ENCODE measurements at regions not wholly inside any gene's neighbourhood (a gene's known extent, or its start where the extent isn't known, plus 50 kb on each side); places are given as distances from the start of the nearest gene placed in this dataset.
"Not testable (repeated sequence)": the region's sequence is repeated elsewhere in the genome, so short reads cannot be mapped to it uniquely, and the experiment has no call there.

GRCh38 chr13:50745542-50746115 is 97.9 kb downstream of the DLEU7 start:
- H3K27me3 Mint-ChIP-seq, result no peaks in the 10 kb centered on the region
- H3K79me2 ChIP-seq (ENCODE audit: control insufficient read depth, insufficient read depth, low read length), result no peaks in the 10 kb centered on the region
- peaks cover 0 to 12% (median 0%) of the 10 kb centered on the region in 3 donors for H3K9me3 ChIP-seq (ENCODE audit: control extremely low read depth in 1 of 3, control insufficient read depth in 2 of 3, insufficient read depth in 1 of 3, low read length in 2 of 3)
- peaks cover 2% of the 10 kb centered on the region for H3K9me3 Mint-ChIP-seq (ENCODE audit: insufficient read depth)
- DNase-seq, result no peak
- H4K20me1 ChIP-seq (ENCODE audit: control insufficient read depth, insufficient read depth, low read length, poor library complexity, severe bottlenecking), result no peaks in the 10 kb centered on the region
- no peak overlapping the region for H3K4me3 Mint-ChIP-seq
- peaks cover 19% of the 10 kb centered on the region for H3K4me1 Mint-ChIP-seq
- 92% methylated on average over 2 of the region's 4 CpGs for WGBS (ENCODE audit: insufficient coverage)
- no peak overlapping the region for H3K27ac Mint-ChIP-seq
- no peak overlapping the region for H3K27ac ChIP-seq (ENCODE audit: low read length in 2 of 2)
- POLR2A ChIA-PET, result no interaction called here
- no peak overlapping the region for H3K4me3 ChIP-seq (ENCODE audit: control extremely low read depth in 1 of 5, extremely low read depth in 1 of 5, insufficient read depth in 1 of 5, low read depth in 2 of 5, low read length in 4 of 5)
- no peak for ATAC-seq (ENCODE audit: low read depth)
- no peak for TF ChIP-seq EZH2 (IDR thresholded peaks at IDR 0.05; ENCODE audit: borderline replicate concordance, insufficient read depth, low read depth, low read length, poor library complexity, severe bottlenecking)
- TF ChIP-seq, protein P1, sequence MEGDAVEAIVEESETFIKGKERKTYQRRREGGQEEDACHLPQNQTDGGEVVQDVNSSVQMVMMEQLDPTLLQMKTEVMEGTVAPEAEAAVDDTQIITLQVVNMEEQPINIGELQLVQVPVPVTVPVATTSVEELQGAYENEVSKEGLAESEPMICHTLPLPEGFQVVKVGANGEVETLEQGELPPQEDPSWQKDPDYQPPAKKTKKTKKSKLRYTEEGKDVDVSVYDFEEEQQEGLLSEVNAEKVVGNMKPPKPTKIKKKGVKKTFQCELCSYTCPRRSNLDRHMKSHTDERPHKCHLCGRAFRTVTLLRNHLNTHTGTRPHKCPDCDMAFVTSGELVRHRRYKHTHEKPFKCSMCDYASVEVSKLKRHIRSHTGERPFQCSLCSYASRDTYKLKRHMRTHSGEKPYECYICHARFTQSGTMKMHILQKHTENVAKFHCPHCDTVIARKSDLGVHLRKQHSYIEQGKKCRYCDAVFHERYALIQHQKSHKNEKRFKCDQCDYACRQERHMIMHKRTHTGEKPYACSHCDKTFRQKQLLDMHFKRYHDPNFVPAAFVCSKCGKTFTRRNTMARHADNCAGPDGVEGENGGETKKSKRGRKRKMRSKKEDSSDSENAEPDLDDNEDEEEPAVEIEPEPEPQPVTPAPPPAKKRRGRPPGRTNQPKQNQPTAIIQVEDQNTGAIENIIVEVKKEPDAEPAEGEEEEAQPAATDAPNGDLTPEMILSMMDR (IDR thresholded peaks at IDR 0.05), result no peak
- CTCF ChIA-PET, result no interaction called here
- no peak overlapping the region for H3K9ac ChIP-seq (ENCODE audit: low read length)
- no peaks in the 10 kb centered on the region for H3K36me3 ChIP-seq (replicated peaks in 1 of 2; ENCODE audit: control extremely low read depth in 1 of 2, control insufficient read depth in 1 of 2, extremely low read depth in 1 of 2, insufficient read depth in 2 of 2, low read length in 1 of 2)
- no peak overlapping the region for H2AFZ ChIP-seq (ENCODE audit: insufficient read depth, low read depth, low read length, poor library complexity, severe bottlenecking)
- intact Hi-C loops (cut with micrococcal nuclease), result no loop called here
- peaks cover 1 to 5% of the 10 kb centered on the region in 2 donors for H3K4me1 ChIP-seq (ENCODE audit: control insufficient read depth in 2 of 2, insufficient read depth in 2 of 2, low read length in 2 of 2)
- no peak overlapping the region for H3K4me2 ChIP-seq (replicated peaks; ENCODE audit: low read depth, low read length, poor library complexity, severe bottlenecking)
- no peaks in the 10 kb centered on the region for H3K27me3 ChIP-seq (replicated peaks in 1 of 4; ENCODE audit: control extremely low read depth in 1 of 4, control insufficient read depth in 3 of 4, insufficient read depth in 4 of 4, low read length in 3 of 4)

DNA sequence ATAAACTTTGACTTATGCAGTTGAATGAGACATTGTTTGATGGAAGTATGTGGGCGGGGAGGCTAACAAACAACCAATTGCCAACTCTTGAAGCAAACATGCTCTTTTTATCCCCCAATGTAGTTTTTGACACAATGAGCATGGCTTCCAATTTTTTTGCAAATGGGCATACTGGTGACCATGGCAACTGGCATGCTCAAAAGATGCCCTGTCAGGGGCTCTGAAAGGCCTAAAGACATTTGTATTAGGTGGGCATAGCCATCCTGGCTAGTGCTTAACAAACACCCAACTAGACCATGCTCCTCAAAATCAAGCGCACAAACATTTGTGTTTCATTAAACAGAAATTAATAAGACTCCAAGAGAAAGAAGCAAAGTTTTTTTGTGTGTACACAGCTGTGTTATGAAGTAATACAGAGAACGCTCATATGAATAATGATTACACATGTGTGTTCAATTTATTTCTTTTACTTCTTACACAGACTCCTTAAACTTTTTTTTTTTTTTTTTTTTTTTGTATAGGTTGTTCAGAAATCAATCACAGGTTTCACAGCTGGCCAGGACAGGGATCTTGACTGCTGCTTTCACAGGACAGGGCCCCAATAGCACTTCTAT is 95.6 kb downstream of the DLEU7 start:
- ChIA-PET CTCF (interaction anchor here (0.6 kb wide), 1 partner anchor 1060 kb away, joined by 3 read pairs; no protein-coding TSS in a partner anchor), POLR2A (no interaction called here)
- no peak overlapping the region for H3K4me3 ChIP-seq (ENCODE audit: control extremely low read depth in 1 of 5, extremely low read depth in 1 of 5, insufficient read depth in 1 of 5, low read depth in 2 of 5, low read length in 4 of 5)
- TF ChIP-seq, protein P1 (IDR thresholded peaks at IDR 0.05), result no peak
- no peak for TF ChIP-seq EZH2 (IDR thresholded peaks at IDR 0.05; ENCODE audit: borderline replicate concordance, insufficient read depth, low read depth, low read length, poor library complexity, severe bottlenecking)
- peaks cover 37% of the 10 kb centered on the region for H3K4me1 Mint-ChIP-seq
- H3K79me2 ChIP-seq (ENCODE audit: control insufficient read depth, insufficient read depth, low read length), result no peaks in the 10 kb centered on the region
- peaks cover 0 to 8% (median 0%) of the 10 kb centered on the region in 3 donors for H3K9me3 ChIP-seq (ENCODE audit: control extremely low read depth in 1 of 3, control insufficient read depth in 2 of 3, insufficient read depth in 1 of 3, low read length in 2 of 3)
- H2AFZ ChIP-seq (ENCODE audit: insufficient read depth, low read depth, low read length, poor library complexity, severe bottlenecking), result no peak overlapping the region
- H4K20me1 ChIP-seq (ENCODE audit: control insufficient read depth, insufficient read depth, low read length, poor library complexity, severe bottlenecking), result no peaks in the 10 kb centered on the region
- no peaks in the 10 kb centered on the region for H3K36me3 ChIP-seq (replicated peaks in 1 of 2; ENCODE audit: control extremely low read depth in 1 of 2, control insufficient read depth in 1 of 2, extremely low read depth in 1 of 2, insufficient read depth in 2 of 2, low read length in 1 of 2)
- intact Hi-C loops (cut with micrococcal nuclease), result no loop called here
- peaks cover 2% of the 10 kb centered on the region for H3K9me3 Mint-ChIP-seq (ENCODE audit: insufficient read depth)
- no CpG with 5 or more reads among the region's 3 CpGs for WGBS (ENCODE audit: insufficient coverage)
- H3K9ac ChIP-seq (ENCODE audit: low read length), result no peak overlapping the region
- no peak for DNase-seq
- no peak for ATAC-seq (ENCODE audit: low read depth)
- no peaks in the 10 kb centered on the region for H3K27me3 ChIP-seq (replicated peaks in 1 of 4; ENCODE audit: control extremely low read depth in 1 of 4, control insufficient read depth in 3 of 4, insufficient read depth in 4 of 4, low read length in 3 of 4)
- no peak overlapping the region for H3K27ac Mint-ChIP-seq
- H3K4me2 ChIP-seq (replicated peaks; ENCODE audit: low read depth, low read length, poor library complexity, severe bottlenecking), result no peak overlapping the region
- peaks cover 17 to 20% of the 10 kb centered on the region in 2 donors for H3K4me1 ChIP-seq (ENCODE audit: control insufficient read depth in 2 of 2, insufficient read depth in 2 of 2, low read length in 2 of 2)
- no peaks in the 10 kb centered on the region for H3K27me3 Mint-ChIP-seq
- H3K4me3 Mint-ChIP-seq, result no peak overlapping the region
- no peak overlapping the region for H3K27ac ChIP-seq (ENCODE audit: low read length in 2 of 2)

DNA sequence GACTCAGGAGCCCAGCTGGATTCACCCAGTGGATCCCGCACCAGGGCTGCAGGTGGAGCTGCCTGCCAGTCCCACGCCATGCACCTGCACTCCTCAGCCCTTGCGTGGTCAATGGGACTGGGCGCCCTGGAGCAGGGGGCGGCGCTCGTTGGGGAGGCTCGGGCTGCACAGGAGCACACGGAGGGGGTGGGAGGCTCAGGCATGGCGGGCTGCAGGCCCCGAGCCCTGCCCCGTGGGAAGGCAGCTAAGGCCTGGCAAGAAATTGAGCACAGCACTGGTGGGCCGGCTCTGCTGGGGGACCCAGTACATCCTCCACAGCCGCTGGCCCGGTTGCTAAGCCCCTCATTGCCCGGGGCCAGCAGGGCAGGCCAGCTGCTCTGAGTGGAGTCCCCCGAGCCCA is 90.3 kb downstream of the DLEU7 start:
- H3K9ac ChIP-seq (ENCODE audit: low read length); H3K4me2 ChIP-seq (replicated peaks; ENCODE audit: low read depth, low read length, poor library complexity, severe bottlenecking); H3K27ac ChIP-seq (ENCODE audit: low read length in 2 of 2); DNase-seq; H3K27me3 Mint-ChIP-seq; H3K4me3 ChIP-seq (ENCODE audit: control extremely low read depth in 1 of 5, extremely low read depth in 1 of 5, insufficient read depth in 1 of 5, low read depth in 2 of 5, low read length in 4 of 5); intact Hi-C loops (cut with micrococcal nuclease); H3K36me3 ChIP-seq (replicated peaks in 1 of 2; ENCODE audit: control extremely low read depth in 1 of 2, control insufficient read depth in 1 of 2, extremely low read depth in 1 of 2, insufficient read depth in 2 of 2, low read length in 1 of 2); H3K79me2 ChIP-seq (ENCODE audit: control insufficient read depth, insufficient read depth, low read length); H3K27me3 ChIP-seq (replicated peaks in 1 of 4; ENCODE audit: control extremely low read depth in 1 of 4, control insufficient read depth in 3 of 4, insufficient read depth in 4 of 4, low read length in 3 of 4); H2AFZ ChIP-seq (ENCODE audit: insufficient read depth, low read depth, low read length, poor library complexity, severe bottlenecking); POLR2A ChIA-PET; H3K27ac Mint-ChIP-seq; H4K20me1 ChIP-seq (ENCODE audit: control insufficient read depth, insufficient read depth, low read length, poor library complexity, severe bottlenecking); ATAC-seq (ENCODE audit: low read depth); H3K4me3 Mint-ChIP-seq; H3K9me3 Mint-ChIP-seq (ENCODE audit: insufficient read depth): not testable (repeated sequence)
- peaks cover 68% of the 10 kb centered on the region for H3K4me1 Mint-ChIP-seq
- Histone ChIP-seq H3K4me1 (ENCODE audit: control insufficient read depth in 2 of 2, insufficient read depth in 2 of 2, low read length in 2 of 2) (peaks cover 35 to 45% of the 10 kb centered on the region in 2 donors), H3K9me3 (ENCODE audit: control extremely low read depth in 1 of 3, control insufficient read depth in 2 of 3, insufficient read depth in 1 of 3, low read length in 2 of 3) (peaks cover 1 to 14% (median 2%) of the 10 kb centered on the region in 3 donors)
- CTCF ChIA-PET, result interaction anchor here (2.3 kb wide), 1 partner anchor 47 kb away, joined by 9 read pairs; no protein-coding TSS in a partner anchor
- 90% methylated on average over 17 of the region's 17 CpGs for WGBS (ENCODE audit: insufficient coverage)
